ENCODE measurements at regions not wholly inside any gene's neighbourhood (a gene's known extent, or its start where the extent isn't known, plus 50 kb on each side); places are given as distances from the start of the nearest gene placed in this dataset.

DNA sequence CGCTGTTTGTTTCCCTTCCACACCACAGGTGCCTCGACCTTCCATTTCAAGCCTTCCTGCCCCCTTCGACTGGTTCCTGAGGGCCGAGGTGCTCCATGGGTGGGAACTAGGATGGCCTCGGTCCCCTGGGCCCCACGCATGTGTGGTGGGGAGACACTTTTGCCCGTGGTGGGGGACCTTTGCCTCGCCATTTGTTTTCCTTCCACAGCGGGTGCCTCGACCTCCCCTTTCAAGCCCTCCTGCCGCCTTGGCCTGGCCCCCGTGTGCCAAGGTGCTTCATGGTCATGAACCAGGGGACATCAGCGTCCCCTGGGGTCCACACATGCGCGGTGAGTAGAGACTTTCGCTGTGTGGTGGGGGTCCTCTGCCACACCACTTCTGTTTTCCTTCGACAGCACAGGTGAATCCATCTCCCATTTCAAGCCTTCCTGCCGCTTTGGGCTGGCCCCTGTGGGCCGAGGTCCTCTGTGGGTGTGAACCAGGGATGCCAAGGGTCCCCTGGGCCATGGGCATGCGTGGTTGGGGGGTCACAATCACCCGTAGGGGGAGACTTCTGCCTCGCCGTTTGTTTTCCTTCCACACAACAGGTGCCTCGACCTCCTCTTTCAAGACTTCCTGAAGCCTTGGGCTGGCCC, 364.4 kb downstream of the ALG10 start:
- DNase-seq: no peak

DNA sequence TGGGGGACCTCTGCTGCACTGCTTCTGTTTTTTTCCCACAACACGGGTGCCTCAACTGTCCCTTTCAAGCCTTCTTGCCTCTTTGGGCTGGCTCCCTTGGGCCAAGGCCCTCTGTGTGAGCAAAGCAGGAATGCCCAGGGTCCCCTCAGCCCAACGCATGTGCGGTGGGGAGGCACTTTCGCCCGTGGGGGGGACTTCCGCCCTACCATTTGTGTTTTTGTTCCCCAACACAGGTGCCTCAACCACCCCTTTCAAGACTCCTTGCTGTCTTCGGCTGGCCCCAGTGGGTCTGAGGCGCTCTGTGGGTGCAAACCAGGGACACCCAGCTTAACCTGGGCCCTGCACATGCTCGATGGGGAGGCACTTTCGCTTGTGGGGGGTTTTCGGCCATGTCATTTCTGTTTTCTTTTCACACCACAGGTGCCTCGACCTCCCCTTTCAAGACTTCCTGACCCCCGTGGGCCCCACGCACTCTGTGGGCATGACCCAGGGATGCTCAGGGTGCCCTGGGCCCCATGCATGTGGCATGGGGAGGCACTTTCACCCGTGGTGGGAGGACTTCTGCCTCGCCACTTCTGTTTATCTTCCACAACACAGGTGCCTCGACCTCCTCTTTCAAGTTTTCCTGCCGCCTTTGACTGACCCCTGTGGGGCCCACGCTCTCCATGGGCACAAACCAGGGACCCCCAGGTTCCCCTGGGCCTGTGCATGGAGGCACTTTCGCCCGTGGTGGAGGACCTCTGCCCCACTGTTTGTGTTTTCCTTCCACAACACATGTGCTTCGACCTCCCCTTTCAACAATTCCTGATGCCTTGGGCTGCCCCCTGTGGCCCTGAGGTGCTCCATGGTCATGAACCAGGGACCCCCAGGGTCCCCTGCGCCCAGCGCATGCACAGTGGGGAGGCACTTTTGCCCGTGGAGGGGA, 365.7 kb downstream of the ALG10 start:
- DNase-seq: no peak

DNA sequence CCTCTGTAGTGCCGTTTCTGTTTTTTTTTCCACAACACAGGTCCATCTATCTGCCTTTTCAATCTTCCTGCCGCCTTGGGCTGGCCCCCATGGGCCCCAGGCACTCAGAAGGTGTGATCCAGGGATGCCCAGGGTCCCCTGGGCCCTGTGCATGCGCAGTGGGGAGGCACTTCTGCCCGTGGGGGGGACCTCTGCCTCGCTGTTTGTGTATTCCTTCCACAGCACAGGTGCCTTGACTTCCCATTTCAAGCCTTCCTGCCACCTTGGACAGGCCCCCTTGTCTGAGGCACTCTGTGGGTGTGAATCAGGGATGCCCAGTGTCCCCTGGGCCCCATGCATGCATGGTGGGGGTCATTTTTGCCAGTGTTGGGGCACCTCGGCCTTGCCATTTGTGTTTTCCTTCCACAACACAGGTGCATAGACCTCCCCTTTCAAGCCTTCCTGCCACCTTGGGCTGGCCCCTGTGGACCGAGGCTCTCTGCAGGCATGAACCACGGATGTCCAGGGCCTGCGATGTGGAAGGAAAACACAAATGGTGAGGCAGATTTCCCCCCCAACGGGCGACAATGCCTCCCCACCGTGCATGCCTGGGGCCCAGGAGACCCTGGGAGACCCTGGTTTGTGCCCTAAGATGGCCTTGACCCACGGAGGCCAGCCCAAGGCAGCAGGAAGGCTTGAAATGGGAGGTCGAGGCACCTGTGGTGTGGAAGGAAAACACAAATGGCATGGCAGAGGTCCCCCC, 366.5 kb downstream of the ALG10 start:
- no peak for DNase-seq

DNA sequence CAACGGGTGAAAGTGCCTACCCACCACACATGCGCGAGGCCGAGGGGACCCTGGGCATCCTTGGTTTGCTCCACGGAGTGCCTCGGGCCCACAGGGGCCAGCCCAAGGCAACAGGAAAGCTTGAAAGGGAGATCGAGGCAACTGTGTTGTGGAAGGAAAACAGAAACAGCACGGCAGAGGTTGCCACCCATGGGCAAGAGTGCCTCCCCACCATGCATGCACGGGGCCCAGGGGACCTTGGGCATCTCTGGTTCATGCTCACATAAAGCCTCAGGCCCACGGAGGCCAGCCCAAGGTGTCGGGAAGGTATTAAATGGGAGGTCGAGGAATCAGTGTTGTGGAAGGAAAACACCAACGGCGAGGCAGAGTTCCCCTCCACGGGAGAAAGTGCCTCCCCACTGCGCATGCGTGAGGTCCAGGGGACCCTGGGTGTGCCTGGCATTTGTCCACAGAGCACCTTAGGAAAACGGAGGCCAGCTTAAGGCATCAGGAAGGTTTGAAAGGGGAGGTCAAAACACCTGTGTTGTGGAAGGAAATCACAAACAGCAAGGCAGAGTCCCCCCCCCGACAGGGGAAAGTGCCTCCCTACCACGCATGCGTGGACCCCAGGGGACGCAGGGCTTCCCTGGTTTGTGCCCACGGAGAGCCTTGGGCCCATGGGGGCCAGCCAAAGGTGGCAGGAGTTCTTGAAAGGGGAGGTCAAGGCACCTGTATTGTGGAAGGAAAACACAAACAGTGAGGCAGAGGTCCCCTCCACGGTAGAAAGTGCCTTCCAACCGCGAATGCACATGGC, 367.3 kb downstream of the ALG10 start:
- no peak for DNase-seq

DNA sequence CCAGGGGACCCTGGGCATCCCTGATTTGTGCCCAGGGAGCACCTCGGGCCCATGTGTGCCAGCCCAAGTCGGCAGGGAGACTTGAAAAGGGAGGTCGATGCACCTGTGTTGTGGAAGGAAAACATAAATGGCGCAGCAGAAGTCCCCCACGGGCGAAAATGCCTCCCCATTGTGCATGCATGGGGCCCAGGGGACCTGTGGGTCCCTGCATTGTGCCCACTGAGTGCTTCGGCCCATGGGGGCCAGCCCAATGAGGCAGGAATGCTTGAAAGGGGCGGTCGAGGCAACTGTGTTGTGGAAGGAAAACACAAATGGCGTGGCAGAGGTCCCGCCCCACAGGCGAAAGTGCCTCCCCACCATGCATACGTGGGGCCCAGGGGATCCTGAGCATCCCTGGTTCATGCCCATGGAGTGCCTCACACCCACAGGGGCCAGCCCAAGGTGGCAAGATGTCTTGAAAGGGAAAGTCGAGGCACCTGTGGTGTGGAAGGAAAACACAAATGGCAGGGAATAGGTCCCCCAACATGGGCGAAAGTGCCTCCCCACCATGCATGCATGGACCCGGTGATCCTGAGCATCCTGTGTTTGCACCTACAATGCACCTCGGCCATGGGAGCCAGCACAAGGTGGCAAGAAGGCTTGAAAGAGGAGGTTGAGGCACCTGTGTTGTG, 368.0 kb downstream of the ALG10 start:
- DNase-seq: no peak

DNA sequence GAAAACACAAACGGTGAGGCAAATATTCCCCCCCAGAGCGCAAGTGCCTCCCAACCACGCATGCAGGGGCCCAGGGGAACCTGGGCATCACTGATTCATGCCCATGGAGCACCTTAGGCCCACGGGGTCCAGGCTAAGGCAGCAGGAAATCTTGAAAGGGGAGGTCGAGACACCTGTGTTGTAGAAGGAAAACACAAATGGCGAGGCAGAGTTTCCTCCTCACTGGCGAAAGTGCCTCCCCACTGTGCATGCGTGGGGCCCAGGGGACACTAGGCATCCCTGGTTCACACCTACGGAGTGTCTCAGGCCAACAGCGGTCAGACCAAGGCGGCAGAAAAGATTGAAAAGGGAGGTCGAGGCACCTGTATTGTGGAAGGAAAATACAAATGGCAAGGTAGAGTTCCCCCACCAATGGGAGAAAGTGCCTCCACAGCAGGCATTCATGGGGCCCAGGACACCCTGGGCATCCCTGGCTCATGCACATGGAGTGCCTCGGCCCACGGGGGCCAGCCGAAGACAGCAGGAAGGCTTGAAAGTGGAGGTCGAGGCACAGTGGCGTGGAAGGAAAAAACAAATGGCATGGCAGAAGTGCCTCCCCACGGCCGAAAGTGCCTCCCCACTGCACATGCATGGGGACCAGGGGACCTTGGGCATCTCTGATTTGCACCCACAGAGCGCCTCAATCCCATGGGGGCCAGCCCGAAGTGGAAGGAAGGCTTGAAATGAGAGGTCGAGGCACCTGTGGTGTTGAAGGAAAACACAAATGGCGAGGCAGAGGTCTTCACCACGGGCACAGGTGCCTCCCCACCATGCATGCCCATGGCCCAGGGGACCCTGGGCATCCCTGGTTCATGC, 368.8 kb downstream of the ALG10 start:
- no peak for DNase-seq

DNA sequence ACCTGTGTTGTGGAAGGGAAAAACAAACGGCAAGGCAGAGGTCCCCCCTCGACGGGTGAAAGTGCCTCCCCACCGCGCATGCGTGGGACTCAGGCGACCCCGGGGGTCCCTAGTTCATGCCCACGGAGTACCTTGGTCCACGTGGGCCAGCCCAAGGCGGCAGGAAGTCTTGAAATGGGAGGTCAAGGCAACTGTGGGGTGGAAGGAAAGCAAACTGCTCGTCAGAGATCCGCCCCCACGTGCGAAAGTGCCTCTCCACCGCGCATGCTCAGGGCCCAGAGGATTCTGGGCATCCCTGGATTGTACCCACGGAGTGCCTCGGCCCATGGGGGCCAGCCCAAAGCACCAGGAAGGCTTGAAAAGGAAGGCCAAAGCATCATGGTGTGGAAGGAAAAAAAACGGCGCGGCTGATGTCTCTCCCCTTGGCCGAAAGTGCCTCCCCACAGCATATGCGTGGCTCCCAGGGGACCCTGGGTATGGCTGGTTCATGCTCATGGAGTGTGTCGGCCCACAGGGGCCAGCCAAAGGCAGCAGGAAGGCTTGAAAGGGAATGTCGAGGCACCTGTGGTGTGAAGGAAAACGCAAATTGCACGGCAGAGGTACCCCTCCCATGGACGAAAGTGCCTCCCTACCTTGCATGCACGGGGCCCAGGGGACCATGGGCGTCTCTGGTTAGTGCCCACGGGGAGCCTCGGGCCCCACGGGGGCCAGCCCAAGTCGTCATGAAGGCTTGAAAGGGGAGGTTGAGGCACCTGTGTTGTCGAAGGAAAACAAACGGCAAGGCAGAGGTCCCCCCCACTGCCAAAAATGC, 369.7 kb downstream of the ALG10 start:
- DNase-seq: no peak

DNA sequence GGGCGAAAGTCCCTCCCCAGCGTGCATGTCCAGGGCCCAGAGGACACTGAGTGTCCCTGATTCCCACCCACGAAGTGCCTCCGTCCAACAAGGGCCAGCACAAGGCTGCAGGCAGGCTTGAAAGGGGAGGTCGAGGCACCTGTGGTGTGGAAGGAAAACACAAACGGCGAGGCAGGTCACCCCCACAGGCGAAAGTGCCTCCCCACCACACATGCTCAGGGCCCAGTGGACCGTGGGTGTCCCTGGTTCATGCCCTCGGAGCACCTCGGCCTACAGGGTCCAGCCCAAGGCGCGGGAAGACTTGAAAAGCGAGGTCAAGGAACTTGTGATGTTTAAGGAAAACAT, 370.4 kb downstream of the ALG10 start:
- DNase-seq: no peak

DNA sequence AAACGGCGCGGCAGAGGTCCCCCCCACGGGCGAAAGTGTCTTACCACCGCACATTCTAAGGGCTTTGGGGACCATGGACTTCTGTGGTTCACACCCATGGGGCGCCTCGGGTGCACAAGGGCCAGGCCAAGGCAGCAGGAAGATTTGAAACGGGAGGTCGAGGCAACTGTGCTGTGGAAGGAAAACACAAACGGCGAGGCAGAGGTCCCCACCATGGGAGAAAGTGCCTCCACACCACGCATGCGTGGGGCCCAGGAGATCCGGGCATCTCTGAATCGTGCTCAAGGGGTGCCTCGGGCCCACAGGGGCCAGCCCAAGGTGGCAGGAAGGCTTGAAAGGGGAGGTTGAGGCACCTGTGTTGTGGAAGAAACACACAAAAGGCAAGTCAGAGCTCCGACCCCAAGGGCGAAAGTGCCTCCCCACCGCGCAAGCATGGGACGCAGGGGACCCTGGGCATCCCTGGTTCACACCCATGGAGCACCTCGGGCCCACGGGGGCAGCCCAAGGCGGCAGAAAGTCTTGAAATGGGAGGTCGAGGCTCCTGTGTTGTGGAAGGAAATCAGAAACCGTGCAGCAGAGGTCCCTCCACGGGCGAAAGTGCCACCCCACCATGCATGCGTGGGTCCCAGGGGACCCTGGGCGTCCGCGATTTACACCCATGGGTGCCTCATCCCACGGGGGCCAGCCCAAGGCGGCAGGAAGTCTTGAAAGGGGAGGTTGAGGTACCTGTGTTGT, 371.0 kb downstream of the ALG10 start:
- DNase-seq: no peak

DNA sequence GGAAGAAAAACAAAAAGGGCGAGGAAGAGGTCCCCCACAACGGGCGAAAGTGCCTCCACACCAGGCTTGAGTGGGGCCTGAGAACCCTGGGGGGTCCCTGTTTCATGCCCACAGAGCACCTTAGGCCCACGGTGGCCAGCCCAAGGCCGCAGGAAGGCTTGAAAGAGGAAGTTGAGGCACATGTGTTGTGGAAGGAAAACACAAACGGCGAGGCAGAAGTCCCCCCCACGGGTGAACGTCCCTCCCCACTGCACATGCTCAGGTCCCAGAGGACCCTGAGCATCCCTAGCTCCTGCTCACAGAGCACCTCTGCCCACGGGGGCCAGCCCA, 371.5 kb downstream of the ALG10 start:
- DNase-seq: no peak

DNA sequence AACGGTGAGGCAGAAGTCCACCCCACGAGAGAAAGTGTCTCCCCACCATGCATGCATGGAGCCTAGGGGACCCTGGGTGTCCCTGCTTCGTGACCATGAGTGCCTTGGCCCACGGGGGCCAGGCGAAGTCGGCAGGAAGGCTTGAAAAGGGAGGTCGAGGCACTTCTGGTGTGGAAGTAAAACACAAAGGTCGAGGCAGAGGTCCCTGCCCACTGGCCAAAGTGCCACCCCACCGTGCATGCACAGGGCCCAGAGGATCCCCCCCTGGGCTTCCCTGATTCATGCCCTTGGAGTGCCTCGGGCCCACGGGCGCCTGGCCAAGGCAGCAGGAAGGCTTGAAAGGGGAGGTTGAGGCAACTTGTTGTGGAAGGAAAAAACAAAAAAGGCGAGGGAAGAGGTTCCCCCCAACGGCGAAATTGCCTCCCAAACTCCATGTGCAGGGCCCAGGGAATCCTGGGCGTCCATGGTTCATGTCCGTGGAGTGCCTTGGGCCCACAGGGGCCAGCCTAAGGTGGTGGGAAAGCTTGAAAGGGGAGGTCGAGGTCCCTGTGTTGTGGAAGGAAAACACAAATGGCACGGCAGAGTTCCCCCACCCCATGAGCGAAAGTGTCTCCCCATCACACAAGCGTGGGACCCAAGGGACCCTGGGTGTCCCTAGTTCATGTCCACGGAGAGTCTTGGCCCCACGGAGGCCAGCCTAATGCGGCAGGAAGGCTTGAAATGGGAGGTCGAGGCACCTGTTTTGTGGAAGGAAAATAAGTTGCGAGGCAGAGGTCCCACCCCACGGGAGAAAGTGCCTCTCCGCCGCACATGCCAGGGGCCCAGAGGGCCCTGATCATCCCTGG, 372.1 kb downstream of the ALG10 start:
- DNase-seq: no peak

DNA sequence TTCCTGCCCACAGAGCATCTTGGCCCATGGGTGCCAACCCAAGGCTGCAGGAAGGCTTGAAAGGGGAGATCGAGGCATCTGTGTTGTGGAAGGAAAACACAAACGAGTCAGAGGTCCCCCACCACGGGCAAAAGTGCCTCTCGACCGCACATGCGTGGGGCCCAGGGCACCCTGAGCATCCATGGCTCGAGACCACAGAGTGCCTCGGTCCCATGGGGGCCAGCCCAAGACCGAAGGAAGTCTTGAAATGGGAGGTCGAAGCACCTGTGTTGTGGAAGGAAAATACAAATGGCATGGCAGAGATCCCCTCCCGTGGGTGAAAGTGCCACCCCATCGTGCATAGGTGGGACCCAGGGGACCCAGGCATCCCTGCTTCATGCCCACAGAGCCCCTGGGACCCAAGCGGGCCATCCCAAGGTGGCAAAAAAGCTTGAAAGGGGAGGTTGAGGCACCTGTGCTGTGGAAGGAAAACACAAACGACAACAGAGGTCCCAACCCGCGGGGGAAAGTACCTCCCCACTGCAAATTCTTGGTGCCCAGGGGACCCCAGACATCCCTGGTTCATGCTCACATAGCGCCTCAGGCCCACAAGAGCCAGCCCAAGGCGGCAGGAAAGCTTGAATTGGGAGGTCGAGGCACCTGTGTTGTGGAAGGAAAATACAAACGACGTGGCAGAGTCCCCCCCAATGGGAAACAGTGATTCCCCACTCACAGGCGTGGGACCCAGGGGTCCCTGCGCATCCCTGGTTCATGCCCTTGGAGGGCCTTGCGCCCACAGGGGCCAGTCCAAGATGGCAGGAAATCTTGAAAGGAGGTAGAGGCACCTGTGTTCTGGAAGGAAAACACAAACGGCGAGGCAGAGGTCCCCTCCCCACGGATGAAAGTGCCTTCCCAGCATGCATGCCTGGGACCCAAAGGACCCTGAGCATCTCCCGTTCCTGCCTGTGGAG, 373.0 kb downstream of the ALG10 start:
- DNase-seq: no peak

DNA sequence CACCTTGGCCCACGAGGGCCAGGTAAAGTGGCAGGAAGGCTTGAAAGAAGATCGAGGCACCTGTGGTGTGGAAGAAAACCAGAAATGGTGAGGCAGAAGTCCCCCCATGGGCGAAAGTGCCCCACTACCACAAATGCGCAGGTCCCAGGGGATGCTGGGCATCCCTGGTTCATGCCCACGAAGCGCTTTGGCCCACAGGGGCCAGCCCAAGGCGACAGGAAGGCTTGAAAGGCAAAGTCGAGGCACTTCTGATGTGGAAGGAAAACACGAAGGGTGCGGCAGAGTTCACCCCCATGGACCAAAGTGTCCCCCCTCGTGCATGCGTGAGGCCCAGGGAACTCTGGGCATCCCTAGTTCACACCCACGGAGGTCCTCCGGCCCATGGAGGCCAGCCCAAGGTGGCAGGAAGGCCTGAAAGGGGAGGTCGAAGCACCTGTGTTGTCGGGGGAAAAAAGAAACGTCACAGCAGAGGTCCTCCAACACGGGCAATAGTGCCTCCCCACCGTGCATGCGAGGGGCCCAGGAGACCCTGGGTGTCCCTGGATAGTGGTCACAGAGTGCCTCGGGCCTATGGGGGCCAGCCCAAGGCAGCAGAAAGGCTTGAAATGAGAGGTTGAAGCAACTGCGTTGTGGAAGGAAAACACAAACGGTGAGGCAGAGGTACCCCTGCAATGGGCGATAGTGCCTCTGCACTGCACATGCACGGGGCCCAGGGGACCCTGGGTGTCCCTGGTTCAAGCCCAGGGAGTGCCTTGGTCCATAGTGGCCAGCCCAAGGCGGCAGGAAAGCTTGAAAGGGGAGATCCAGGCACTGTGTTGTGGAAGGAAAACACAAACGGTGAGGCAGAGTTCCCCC, 373.9 kb downstream of the ALG10 start:
- no peak for DNase-seq

DNA sequence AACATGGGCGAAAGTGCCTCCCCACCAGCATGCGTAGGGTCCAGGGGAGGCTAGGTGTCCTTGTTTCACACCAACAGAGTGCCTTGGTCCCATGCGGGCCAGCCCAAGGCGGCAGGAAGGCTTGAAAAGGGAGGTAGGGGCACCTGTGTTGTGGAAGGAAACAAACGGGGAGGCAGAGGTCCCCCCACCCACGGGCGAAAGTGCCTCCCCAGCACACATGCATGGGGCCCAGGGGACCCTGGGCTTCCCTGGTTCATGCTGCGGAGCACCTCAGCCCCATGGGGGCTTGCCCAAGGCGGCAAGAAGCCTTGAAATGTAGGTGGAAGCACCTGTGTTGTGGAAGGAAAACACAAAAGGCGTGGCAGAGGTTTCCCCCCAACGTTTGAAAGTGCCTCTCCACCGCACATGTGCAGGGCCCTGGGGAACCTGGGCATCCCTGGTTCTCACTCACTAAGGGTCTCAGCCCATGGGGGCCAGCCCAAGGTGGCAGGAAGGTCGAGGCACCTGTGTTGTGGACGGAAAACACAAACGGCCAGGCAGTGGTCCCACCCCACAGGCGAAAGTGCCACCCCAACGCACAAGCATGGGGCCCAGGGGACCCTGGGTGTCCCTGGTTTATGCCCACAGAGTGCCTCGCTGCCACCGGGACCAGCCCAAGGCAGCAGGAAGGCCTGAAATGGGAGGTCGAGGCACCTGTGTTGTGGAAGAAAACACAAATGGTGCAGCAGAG, 374.7 kb downstream of the ALG10 start:
- no peak for DNase-seq

DNA sequence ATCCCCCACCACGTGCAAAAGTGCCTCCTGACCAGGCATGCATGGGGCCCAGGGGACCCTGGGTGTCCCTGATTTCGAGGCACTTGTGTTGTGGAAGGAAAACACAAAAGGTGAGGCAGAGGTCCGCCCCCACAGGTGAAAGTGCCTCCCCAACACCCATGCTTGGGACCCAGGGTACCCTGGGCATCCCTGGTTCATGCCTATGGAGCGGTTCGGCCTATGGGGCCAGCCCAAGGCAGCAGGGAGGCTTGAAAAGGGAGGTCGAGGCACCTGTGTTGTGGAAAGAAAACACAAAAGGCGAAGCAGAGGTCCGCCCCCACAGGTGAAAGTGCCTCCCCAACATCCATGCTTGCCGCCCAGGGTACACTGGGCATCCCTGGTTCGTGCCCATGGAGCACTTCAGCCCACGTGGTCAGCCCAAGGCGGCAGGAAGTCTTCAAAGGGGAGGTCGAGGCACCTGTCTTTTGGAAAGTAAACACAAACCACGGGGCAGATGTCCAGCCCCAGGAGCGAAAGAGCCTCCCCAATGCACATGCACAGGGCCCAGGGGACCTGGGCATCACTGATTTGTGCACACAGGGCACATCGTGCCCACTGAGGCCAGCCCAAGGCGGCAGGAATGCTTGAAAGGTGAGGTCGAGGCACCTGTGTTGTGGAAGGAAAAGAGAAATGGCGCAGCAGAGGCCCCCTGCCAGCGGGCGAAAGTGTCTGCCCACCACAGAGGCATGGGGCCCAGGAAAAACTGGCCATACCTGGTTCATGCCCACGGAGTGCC, 375.5 kb downstream of the ALG10 start:
- no peak for DNase-seq

All from T1000 (cell line).